ENCODE measurements at regions not wholly inside any gene's neighbourhood (a gene's known extent, or its start where the extent isn't known, plus 50 kb on each side); places are given as distances from the start of the nearest gene placed in this dataset.

DNA sequence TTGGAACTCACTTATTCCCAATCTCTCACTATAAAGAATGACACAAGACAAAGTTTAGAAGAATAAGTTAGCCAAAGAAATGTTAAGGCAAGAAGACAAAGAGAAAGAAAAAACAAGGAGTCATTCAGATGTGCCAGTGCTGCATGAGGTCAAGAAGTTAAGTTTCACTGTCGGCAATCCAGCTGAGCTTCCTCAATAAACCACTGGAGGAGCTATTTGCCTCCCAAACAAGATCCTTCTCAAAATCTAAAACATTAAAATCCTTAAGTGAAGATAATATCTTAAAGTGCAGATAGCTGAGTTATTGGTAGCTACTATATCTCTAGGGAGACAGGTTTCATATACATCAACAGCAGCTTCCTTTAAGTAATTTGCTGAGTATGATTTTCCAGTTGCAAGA is 512.3 kb downstream of the HDGFL1 start:
- Histone ChIP-seq H3K4me2 (ENCODE audit: low read length) (no peak overlapping the region), H2AFZ (ENCODE audit: low read length) (no peak overlapping the region), H3K79me2 (ENCODE audit: insufficient read depth, low read length) (no peaks in the 10 kb centered on the region), H3K27me3 (ENCODE audit: insufficient read depth, low read length) (no peaks in the 10 kb centered on the region), H4K20me1 (ENCODE audit: insufficient read depth, low read length) (no peaks in the 10 kb centered on the region), H3K9me2 (ENCODE audit: low read depth, low read length) (no peaks in the 10 kb centered on the region), H3F3A (ENCODE audit: insufficient read depth, low read length) (no peaks in the 10 kb centered on the region), H3K36me3 (ENCODE audit: insufficient read depth, low read length) (no peaks in the 10 kb centered on the region), H3K4me3 (ENCODE audit: low read depth, low read length, poor library complexity, severe bottlenecking) (no peak overlapping the region), H3K9me3 (ENCODE audit: low read length) (no peaks in the 10 kb centered on the region), H3K27ac (ENCODE audit: low read depth, low read length, poor library complexity, severe bottlenecking) (no peak overlapping the region), H3K9ac (ENCODE audit: low read length) (no peak overlapping the region), H3K4me1 (ENCODE audit: insufficient read depth, low read length, severe bottlenecking) (no peaks in the 10 kb centered on the region)
- TF ChIP-seq EZH2 (IDR thresholded peaks at IDR 0.05; ENCODE audit: borderline replicate concordance, low read length): no peak
- TF ChIP-seq, protein P1, sequence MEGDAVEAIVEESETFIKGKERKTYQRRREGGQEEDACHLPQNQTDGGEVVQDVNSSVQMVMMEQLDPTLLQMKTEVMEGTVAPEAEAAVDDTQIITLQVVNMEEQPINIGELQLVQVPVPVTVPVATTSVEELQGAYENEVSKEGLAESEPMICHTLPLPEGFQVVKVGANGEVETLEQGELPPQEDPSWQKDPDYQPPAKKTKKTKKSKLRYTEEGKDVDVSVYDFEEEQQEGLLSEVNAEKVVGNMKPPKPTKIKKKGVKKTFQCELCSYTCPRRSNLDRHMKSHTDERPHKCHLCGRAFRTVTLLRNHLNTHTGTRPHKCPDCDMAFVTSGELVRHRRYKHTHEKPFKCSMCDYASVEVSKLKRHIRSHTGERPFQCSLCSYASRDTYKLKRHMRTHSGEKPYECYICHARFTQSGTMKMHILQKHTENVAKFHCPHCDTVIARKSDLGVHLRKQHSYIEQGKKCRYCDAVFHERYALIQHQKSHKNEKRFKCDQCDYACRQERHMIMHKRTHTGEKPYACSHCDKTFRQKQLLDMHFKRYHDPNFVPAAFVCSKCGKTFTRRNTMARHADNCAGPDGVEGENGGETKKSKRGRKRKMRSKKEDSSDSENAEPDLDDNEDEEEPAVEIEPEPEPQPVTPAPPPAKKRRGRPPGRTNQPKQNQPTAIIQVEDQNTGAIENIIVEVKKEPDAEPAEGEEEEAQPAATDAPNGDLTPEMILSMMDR (IDR thresholded peaks at IDR 0.05; ENCODE audit: low read length): no peak

DNA sequence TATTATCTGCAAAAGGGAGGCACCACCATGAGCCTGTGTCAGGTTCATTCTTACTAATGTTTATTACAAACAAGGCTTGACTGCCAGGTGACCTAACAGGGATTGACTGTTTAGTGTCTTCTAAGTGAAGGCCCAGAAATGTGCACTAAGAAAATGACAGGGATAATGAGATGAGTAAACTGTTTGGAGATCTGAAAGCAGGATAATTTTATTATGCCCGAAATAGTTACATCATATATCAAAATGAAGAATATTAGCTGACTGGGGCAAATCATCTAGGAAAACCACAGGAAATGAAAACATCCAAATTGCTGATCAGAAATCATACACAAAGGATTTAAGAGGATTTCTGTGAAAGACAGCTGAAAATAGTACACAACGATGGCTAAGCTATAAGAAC is 516.7 kb downstream of the HDGFL1 start:
- Histone ChIP-seq H3K27ac (ENCODE audit: low read depth, low read length, poor library complexity, severe bottlenecking) (no peak overlapping the region), H3K4me1 (ENCODE audit: insufficient read depth, low read length, severe bottlenecking) (no peaks in the 10 kb centered on the region), H3K27me3 (ENCODE audit: insufficient read depth, low read length) (no peaks in the 10 kb centered on the region), H3F3A (ENCODE audit: insufficient read depth, low read length) (no peaks in the 10 kb centered on the region), H3K36me3 (ENCODE audit: insufficient read depth, low read length) (no peaks in the 10 kb centered on the region), H3K79me2 (ENCODE audit: insufficient read depth, low read length) (no peaks in the 10 kb centered on the region), H3K4me3 (ENCODE audit: low read depth, low read length, poor library complexity, severe bottlenecking) (no peak overlapping the region), H3K9ac (ENCODE audit: low read length) (no peak overlapping the region), H3K9me2 (ENCODE audit: low read depth, low read length) (no peaks in the 10 kb centered on the region), H3K4me2 (ENCODE audit: low read length) (no peak overlapping the region), H2AFZ (ENCODE audit: low read length) (no peak overlapping the region), H4K20me1 (ENCODE audit: insufficient read depth, low read length) (no peaks in the 10 kb centered on the region), H3K9me3 (ENCODE audit: low read length) (no peaks in the 10 kb centered on the region)
- TF ChIP-seq EZH2 (IDR thresholded peaks at IDR 0.05; ENCODE audit: borderline replicate concordance, low read length): no peak
- TF ChIP-seq, protein P1 (IDR thresholded peaks at IDR 0.05; ENCODE audit: low read length): no peak

GRCh38 chr6:23087471-23087870 is 518.1 kb downstream of the HDGFL1 start:
- Histone ChIP-seq H3K9ac (ENCODE audit: low read length) (no peak overlapping the region), H3K27me3 (ENCODE audit: insufficient read depth, low read length) (no peaks in the 10 kb centered on the region), H4K20me1 (ENCODE audit: insufficient read depth, low read length) (no peaks in the 10 kb centered on the region), H3K9me2 (ENCODE audit: low read depth, low read length) (no peaks in the 10 kb centered on the region), H3F3A (ENCODE audit: insufficient read depth, low read length) (no peaks in the 10 kb centered on the region), H3K9me3 (ENCODE audit: low read length) (no peaks in the 10 kb centered on the region), H3K4me3 (ENCODE audit: low read depth, low read length, poor library complexity, severe bottlenecking) (no peak overlapping the region), H2AFZ (ENCODE audit: low read length) (no peak overlapping the region), H3K79me2 (ENCODE audit: insufficient read depth, low read length) (no peaks in the 10 kb centered on the region), H3K4me1 (ENCODE audit: insufficient read depth, low read length, severe bottlenecking) (no peaks in the 10 kb centered on the region), H3K36me3 (ENCODE audit: insufficient read depth, low read length) (no peaks in the 10 kb centered on the region), H3K4me2 (ENCODE audit: low read length) (no peak overlapping the region), H3K27ac (ENCODE audit: low read depth, low read length, poor library complexity, severe bottlenecking) (no peak overlapping the region)
- TF ChIP-seq EZH2 (IDR thresholded peaks at IDR 0.05; ENCODE audit: borderline replicate concordance, low read length): no peak

DNA sequence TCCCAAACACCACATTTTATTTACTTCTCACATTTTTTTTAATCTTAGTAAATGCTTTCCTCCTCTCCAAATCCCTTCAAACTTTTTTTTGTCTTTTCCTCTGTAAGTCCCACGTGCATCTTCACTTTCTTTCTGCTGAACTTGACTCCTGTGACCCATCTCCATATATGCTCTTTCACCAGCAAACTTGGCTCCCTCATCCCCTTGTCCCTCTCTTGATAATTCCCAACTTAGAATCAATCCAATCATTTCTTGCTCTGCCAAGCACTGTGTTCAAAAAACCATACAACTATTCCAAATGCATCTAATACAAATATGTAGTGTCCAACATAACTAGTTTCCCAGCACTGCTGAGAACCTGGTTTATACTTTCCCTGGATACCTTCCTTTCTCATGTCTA is 519.4 kb downstream of the HDGFL1 start:
- Histone ChIP-seq H3K79me2 (ENCODE audit: insufficient read depth, low read length) (no peaks in the 10 kb centered on the region), H3K36me3 (ENCODE audit: insufficient read depth, low read length) (no peaks in the 10 kb centered on the region), H3K4me1 (ENCODE audit: insufficient read depth, low read length, severe bottlenecking) (no peaks in the 10 kb centered on the region), H3K9me3 (ENCODE audit: low read length) (no peaks in the 10 kb centered on the region), H3K9me2 (ENCODE audit: low read depth, low read length) (no peaks in the 10 kb centered on the region), H3K27me3 (ENCODE audit: insufficient read depth, low read length) (no peaks in the 10 kb centered on the region), H4K20me1 (ENCODE audit: insufficient read depth, low read length) (no peaks in the 10 kb centered on the region), H3K27ac (ENCODE audit: low read depth, low read length, poor library complexity, severe bottlenecking) (no peak overlapping the region), H3F3A (ENCODE audit: insufficient read depth, low read length) (no peaks in the 10 kb centered on the region), H2AFZ (ENCODE audit: low read length) (no peak overlapping the region), H3K4me2 (ENCODE audit: low read length) (no peak overlapping the region), H3K4me3 (ENCODE audit: low read depth, low read length, poor library complexity, severe bottlenecking) (no peak overlapping the region), H3K9ac (ENCODE audit: low read length) (no peak overlapping the region)
- no peak for TF ChIP-seq EZH2 (IDR thresholded peaks at IDR 0.05; ENCODE audit: borderline replicate concordance, low read length)
- TF ChIP-seq, protein P1 (IDR thresholded peaks at IDR 0.05; ENCODE audit: low read length): no peak

Measured in OCI-LY1 (cell line).